GM23338 (cell line): ENCODE measurements at regions not wholly inside any gene's neighbourhood (a gene's known extent, or its start where the extent isn't known, plus 50 kb on each side); places are given as distances from the start of the nearest gene placed in this dataset.

Experiments
- ATAC-seq: fragments of 200-7000 bp; cut with Tn5 transposase; 3 replicates; pipeline ENCODE4 v1.9.1; 2020
- DNase-seq: peaks from one replicate; pipeline ENCODE4 v3.0.0-alpha.2; 2015; ENCODE audit warnings: low spot score
- H2AFZ ChIP-seq: fragments of 200-600 bp; sonication (generic); 2 replicates; pipeline ENCODE4 v1.8.0; 2016; ENCODE audit warnings: antibody characterized with exemption, mild to moderate bottlenecking, moderate library complexity
- H3F3A ChIP-seq: fragments of 200-600 bp; sonication (generic); replicated peaks from 2 replicates; pipeline ENCODE4 v1.8.0; 2017; ENCODE audit warnings: antibody characterized with exemption, mixed run types, low read depth
- H3K27ac ChIP-seq: fragments of 200-600 bp; sonication (generic); 2 replicates; pipeline ENCODE4 v1.6.1; 2016; ENCODE audit warnings: low read depth
- H3K27me3 ChIP-seq: fragments of 200-600 bp; sonication (generic); 2 replicates; pipeline ENCODE4 v1.8.0; 2016; ENCODE audit warnings: mild to moderate bottlenecking, mixed run types, moderate library complexity; ENCODE audit not compliant: insufficient read depth
- H3K36me3 ChIP-seq: fragments of 200-600 bp; sonication (generic); 2 replicates; pipeline ENCODE4 v1.8.0; 2016; ENCODE audit warnings: mild to moderate bottlenecking; ENCODE audit not compliant: insufficient read depth
- H3K4me1 ChIP-seq: fragments of 200-600 bp; sonication (generic); 2 replicates; pipeline ENCODE4 v1.8.0; 2016; ENCODE audit warnings: mild to moderate bottlenecking, moderate library complexity; ENCODE audit not compliant: insufficient read depth
- H3K4me2 ChIP-seq: fragments of 200-600 bp; sonication (generic); 2 replicates; pipeline ENCODE4 v1.7.1; 2017; ENCODE audit warnings: mixed run types
- H3K4me3 ChIP-seq: fragments of 200-600 bp; sonication (generic); 2 replicates; pipeline ENCODE4 v1.6.1; 2016; ENCODE audit warnings: mixed run types
- H3K79me2 ChIP-seq: fragments of 200-600 bp; sonication (generic); replicated peaks from 2 replicates; pipeline ENCODE4 v1.8.0; 2017; ENCODE audit warnings: mild to moderate bottlenecking; ENCODE audit not compliant: insufficient read depth
- H3K9me2 ChIP-seq: fragments of 200-600 bp; sonication (generic); 2 replicates; pipeline ENCODE4 v1.8.0; 2017; ENCODE audit not compliant: insufficient read depth
- H4K20me1 ChIP-seq: fragments of 200-600 bp; sonication (generic); replicated peaks from 2 replicates; pipeline ENCODE4 v1.8.0; 2017; ENCODE audit warnings: mild to moderate bottlenecking; ENCODE audit not compliant: insufficient read depth
- H3K27ac Mint-ChIP-seq: 2 replicates; pipeline ENCODE4 v1.8.0; 2020; ENCODE audit warnings: inconsistent platforms, mild to moderate bottlenecking, moderate library complexity, mixed read lengths
- H3K27me3 Mint-ChIP-seq: 3 replicates; pipeline ENCODE4 v1.8.0; 2022; ENCODE audit warnings: low read depth, mild to moderate bottlenecking, moderate library complexity, mixed read lengths, inconsistent platforms; ENCODE audit not compliant: insufficient read depth, poor library complexity
- H3K36me3 Mint-ChIP-seq: 3 replicates; pipeline ENCODE4 v1.8.0; 2021; ENCODE audit warnings: low read depth, mild to moderate bottlenecking, inconsistent platforms, moderate library complexity, mixed read lengths
- H3K4me1 Mint-ChIP-seq: 3 replicates; pipeline ENCODE4 v1.8.0; 2020; ENCODE audit warnings: mild to moderate bottlenecking, inconsistent platforms, mixed read lengths
- H3K4me3 Mint-ChIP-seq: 3 replicates; pipeline ENCODE4 v1.8.0; 2021; ENCODE audit warnings: moderate library complexity, mild to moderate bottlenecking, inconsistent platforms, mixed read lengths
- H3K9me3 Mint-ChIP-seq: 3 replicates; pipeline ENCODE4 v1.8.0; 2020; ENCODE audit warnings: moderate library complexity, mild to moderate bottlenecking, inconsistent platforms, mixed read lengths
- CREB1 ChIP-seq: fragments of 250-450 bp; sonication (Bioruptor Pico); IDR thresholded peaks from 2 replicates; pipeline ENCODE4 v1.5.0; 2020; ENCODE audit warnings: low read depth, mild to moderate bottlenecking, moderate library complexity
- CTCF ChIP-seq, 2 experiments: fragments of 200-600 bp in 1 of 2; sonication (generic) in 1 of 2; conservative IDR thresholded peaks; 2 replicates each; pipeline versions ENCODE4 v1.5.1 to v1.6.1; 2016 to 2017; ENCODE audit warnings: antibody characterized with exemption in 2 of 2, low read depth in 2 of 2, mild to moderate bottlenecking in 2 of 2, moderate library complexity in 1 of 2
- ETS1 ChIP-seq: IDR thresholded peaks from 2 replicates; pipeline ENCODE4 v1.6.1; 2016; ENCODE audit warnings: antibody characterized with exemption
- EZH2 ChIP-seq: fragments of 200-600 bp; sonication (generic); IDR thresholded peaks from one replicate; pipeline ENCODE4 v1.8.0; 2017; ENCODE audit warnings: antibody characterized with exemption, mild to moderate bottlenecking, low read depth; ENCODE audit not compliant: unreplicated experiment
- EZH2phosphoT487 ChIP-seq: fragments of 200-600 bp; sonication (generic); IDR thresholded peaks from one replicate; pipeline ENCODE4 v1.8.1; 2018; ENCODE audit warnings: antibody characterized with exemption; ENCODE audit not compliant: unreplicated experiment
- JUNB ChIP-seq: IDR thresholded peaks from one replicate; pipeline ENCODE4 v1.6.1; 2016; ENCODE audit warnings: antibody characterized with exemption; ENCODE audit not compliant: unreplicated experiment
- NANOG ChIP-seq: IDR thresholded peaks from 2 replicates; pipeline ENCODE4 v1.6.1; 2016; ENCODE audit warnings: antibody characterized with exemption, borderline replicate concordance
- POLR2AphosphoS5 ChIP-seq: IDR thresholded peaks from 2 replicates; pipeline ENCODE4 v1.6.1; 2016; ENCODE audit warnings: antibody characterized with exemption, low read depth
- REST ChIP-seq: IDR thresholded peaks from one replicate; pipeline ENCODE4 v1.6.1; 2018; ENCODE audit warnings: antibody characterized with exemption; ENCODE audit not compliant: unreplicated experiment
- STAT1 ChIP-seq: IDR thresholded peaks from one replicate; pipeline ENCODE4 v1.6.1; 2016; ENCODE audit warnings: antibody characterized with exemption; ENCODE audit not compliant: unreplicated experiment
- ZNF114 ChIP-seq: fragments of 250-450 bp; sonication (Bioruptor Pico); IDR thresholded peaks from 2 replicates; pipeline ENCODE4 v1.5.0; 2020; ENCODE audit warnings: mild to moderate bottlenecking, moderate library complexity
- ZNF331 ChIP-seq: fragments of 250-450 bp; sonication (Bioruptor Pico); IDR thresholded peaks from 2 replicates; pipeline ENCODE4 v1.5.0; 2020; ENCODE audit warnings: low read depth, mild to moderate bottlenecking, moderate library complexity
- ZNF462 ChIP-seq: fragments of 250-450 bp; sonication (Bioruptor Pico); IDR thresholded peaks from 2 replicates; pipeline ENCODE4 v1.5.0; 2020; ENCODE audit warnings: mild to moderate bottlenecking, moderate library complexity

GRCh38 chr1:58932859-58933598 is 149.2 kb upstream of the JUN start:
- Histone ChIP-seq H2AFZ (peak overlapping the region; percentile 72), H3K79me2 (no peaks in the 10 kb centered on the region), H3K4me1 (no peaks in the 10 kb centered on the region), H3K4me3 (no peak overlapping the region), H3K27ac (no peak overlapping the region), H3K27me3 (no peaks in the 10 kb centered on the region), H3F3A (no peaks in the 10 kb centered on the region), H3K9me2 (0 out of 2 replicates have a peak, but pooled peaks cover 3% of the 10 kb centered on the region), H3K4me2 (no peak overlapping the region), H4K20me1 (no peaks in the 10 kb centered on the region), H3K36me3 (no peaks in the 10 kb centered on the region)
- no peaks in the 10 kb centered on the region for H3K36me3 Mint-ChIP-seq
- peaks cover 6% of the 10 kb centered on the region for H3K27me3 Mint-ChIP-seq
- H3K27ac Mint-ChIP-seq, result no peak overlapping the region
- no peaks in the 10 kb centered on the region; the same call in 2 of the 3 replicates for H3K4me1 Mint-ChIP-seq
- no peaks in the 10 kb centered on the region for H3K9me3 Mint-ChIP-seq
- H3K4me3 Mint-ChIP-seq, result no peak overlapping the region
- no peak for DNase-seq
- peak; percentile 45 for ATAC-seq
- no peak for TF ChIP-seq ZNF331 (CRISPR knock-in tag)
- no peak for TF ChIP-seq ETS1
- TF ChIP-seq EZH2phosphoT487, result no peak
- TF ChIP-seq ZNF462 (CRISPR knock-in tag), result no peak
- no peak for TF ChIP-seq NANOG
- TF ChIP-seq CTCF (conservative IDR thresholded peaks at IDR 0.05; ENCODE audit: low read depth in 2 of 2), result no peak
- TF ChIP-seq EZH2, result no peak
- TF ChIP-seq POLR2AphosphoS5, result no peak
- no peak for TF ChIP-seq REST
- no peak for TF ChIP-seq STAT1
- TF ChIP-seq JUNB, result no peak
- TF ChIP-seq ZNF114 (CRISPR knock-in tag), result no peak
- TF ChIP-seq CREB1 (CRISPR knock-in tag), result no peak
